Body of pancreas (tissue), 4 donors: ENCODE measurements at regions not wholly inside any gene's neighbourhood (a gene's known extent, or its start where the extent isn't known, plus 50 kb on each side); places are given as distances from the start of the nearest gene placed in this dataset.

Experiments used
- ATAC-seq: fragments of 150-250 bp; one replicate; pipeline ENCODE4 v1.9.1; 2016
- DNase-seq, 4 donors: peaks; one replicate each; pipeline ENCODE4 v3.0.0-alpha.2; 2019
- H3K27ac ChIP-seq, 4 donors: fragments of 200-600 bp; sonication (generic); 1 replicate in 3 of 4; 2 replicates in 1 of 4; pipeline versions ENCODE4 v1.5.1 to v1.6.1; 2016 to 2019; ENCODE audit warnings: mild to moderate bottlenecking in 1 of 4, mixed read lengths in 1 of 4, moderate library complexity in 1 of 4
- H3K27me3 ChIP-seq, 2 donors: fragments of 200-600 bp; sonication (generic); one replicate each; pipeline ENCODE4 v1.6.0; 2016; ENCODE audit warnings: mild to moderate bottlenecking in 1 of 2
- H3K36me3 ChIP-seq, 2 donors: fragments of 200-600 bp; sonication (generic); replicated peaks in 1 of 2; 2 replicates each; pipeline ENCODE4 v1.5.1; 2016; ENCODE audit warnings: low read depth in 2 of 2; ENCODE audit not compliant: insufficient read depth in 1 of 2
- H3K4me1 ChIP-seq: fragments of 200-600 bp; sonication (generic); one replicate; pipeline ENCODE4 v1.6.0; 2016
- H3K4me3 ChIP-seq, 2 donors: fragments of 200-600 bp; sonication (generic); 1 replicate in 1 of 2; 2 replicates in 1 of 2; pipeline ENCODE4 v1.5.1; 2016 to 2019
- H3K9me3 ChIP-seq, 3 donors: fragments of 200-600 bp; sonication (generic); 1 replicate in 2 of 3; 2 replicates in 1 of 3; pipeline ENCODE4 v1.5.1; 2016
- CTCF ChIP-seq, 7 experiments: fragments of 450-650 bp in 4 of 7; fragments of 200-600 bp in 3 of 7; sonication (generic) in 3 of 7; IDR thresholded peaks; one replicate each; pipeline ENCODE4 v1.5.1; 2016 to 2019; ENCODE audit warnings: antibody characterized with exemption in 7 of 7
- POLR2A ChIP-seq, 3 donors: fragments of 450-650 bp; IDR thresholded peaks; one replicate each; pipeline ENCODE4 v1.6.1; 2016; ENCODE audit warnings: antibody characterized with exemption in 3 of 3, mild to moderate bottlenecking in 2 of 3
- WGBS, 2 donors: methylation state at CpG; one replicate each; pipeline ENCODE4 v1.1.5; 2017; 5-methylcytosine and 5-hydroxymethylcytosine counted together
- intact Hi-C: fragments of 100-400 bp; cut with DNase I; formaldehyde crosslinking; loops from one replicate; pipeline ENCODE4 v1.15.1; 2023

- ATAC-seq: no peak
- no peaks in the 10 kb centered on the region for H3K9me3 ChIP-seq
Observed at GRCh38 chr2:75311521-75311920, 112.2 kb upstream of the TACR1 start.

GRCh38 chr2:75310876-75311275, 111.6 kb upstream of the TACR1 start:
- Histone ChIP-seq H3K27me3 (no peaks in the 10 kb centered on the region), H3K4me1 (no peaks in the 10 kb centered on the region), H3K4me3 (no peak overlapping the region), H3K36me3 (no peaks in the 10 kb centered on the region), H3K27ac (no peak overlapping the region), H3K9me3 (no peaks in the 10 kb centered on the region)
- intact Hi-C loops: no loop called here
- ATAC-seq (no peak), DNase-seq (no peak)
- TF ChIP-seq POLR2A (IDR thresholded peaks at IDR 0.05) (no peak), CTCF (IDR thresholded peaks at IDR 0.05) (no peak)
- 67 to 70% methylated on average over 4 of the region's 4 CpGs for WGBS, 2 donors

More at GRCh38 chr2:75311521-75311920, 112.2 kb upstream of the TACR1 start:
- no peak overlapping the region for H3K4me3 ChIP-seq
- 58% methylated on average over 3 of the region's 3 CpGs for WGBS, 2 donors
- H3K27ac ChIP-seq: no peak overlapping the region
- H3K27me3 ChIP-seq: no peaks in the 10 kb centered on the region
- intact Hi-C loops: no loop called here
- H3K36me3 ChIP-seq: no peaks in the 10 kb centered on the region
- no peak for DNase-seq
- no peak for TF ChIP-seq POLR2A (IDR thresholded peaks at IDR 0.05)
- no peak for TF ChIP-seq CTCF (IDR thresholded peaks at IDR 0.05)
- no peaks in the 10 kb centered on the region for H3K4me1 ChIP-seq

- Histone ChIP-seq H3K4me3 (no peak overlapping the region), H3K9me3 (no peaks in the 10 kb centered on the region), H3K36me3 (no peaks in the 10 kb centered on the region), H3K4me1 (no peaks in the 10 kb centered on the region), H3K27ac (no peak overlapping the region), H3K27me3 (no peaks in the 10 kb centered on the region)
- intact Hi-C loops: no loop called here
- ATAC-seq (no peak), DNase-seq (no peak)
- TF ChIP-seq CTCF (IDR thresholded peaks at IDR 0.05) (no peak), POLR2A (IDR thresholded peaks at IDR 0.05) (no peak)
- WGBS, 2 donors: 78 to 83% methylated on average over 2 of the region's 2 CpGs
Observed at GRCh38 chr2:75309596-75310463, 110.5 kb upstream of the TACR1 start.

- DNase-seq (no peak), ATAC-seq (no peak)
- WGBS, 2 donors: 25 to 36% methylated on average over 1 of the region's 1 CpG
- TF ChIP-seq CTCF (IDR thresholded peaks at IDR 0.05): no peak
- TF ChIP-seq POLR2A (IDR thresholded peaks at IDR 0.05): no peak
- H3K36me3 ChIP-seq: no peaks in the 10 kb centered on the region
- no peaks in the 10 kb centered on the region for H3K9me3 ChIP-seq
- intact Hi-C loops: no loop called here
- H3K27me3 ChIP-seq: no peaks in the 10 kb centered on the region
- H3K4me1 ChIP-seq: no peaks in the 10 kb centered on the region
- no peak overlapping the region for H3K4me3 ChIP-seq
- no peak overlapping the region for H3K27ac ChIP-seq
Observed at GRCh38 chr2:75303227-75303626, 103.9 kb upstream of the TACR1 start.

- intact Hi-C loops: no loop called here
- WGBS, 2 donors: 81 to 83% methylated on average over 1 of the region's 1 CpG
Observed at GRCh38 chr2:75294362-75294761, 95.0 kb upstream of the TACR1 start.

More at GRCh38 chr2:75294362-75294761, 95.0 kb upstream of the TACR1 start:
- Histone ChIP-seq H3K27ac (no peak overlapping the region), H3K36me3 (no peaks in the 10 kb centered on the region), H3K4me1 (no peaks in the 10 kb centered on the region), H3K4me3 (no peak overlapping the region), H3K27me3 (no peaks in the 10 kb centered on the region), H3K9me3 (no peaks in the 10 kb centered on the region)
- TF ChIP-seq POLR2A (IDR thresholded peaks at IDR 0.05) (no peak), CTCF (IDR thresholded peaks at IDR 0.05) (no peak)
- ATAC-seq (no peak), DNase-seq (no peak)
